ENCODE measurements at regions not wholly inside any gene's neighbourhood (a gene's known extent, or its start where the extent isn't known, plus 50 kb on each side); places are given as distances from the start of the nearest gene placed in this dataset.

DNA sequence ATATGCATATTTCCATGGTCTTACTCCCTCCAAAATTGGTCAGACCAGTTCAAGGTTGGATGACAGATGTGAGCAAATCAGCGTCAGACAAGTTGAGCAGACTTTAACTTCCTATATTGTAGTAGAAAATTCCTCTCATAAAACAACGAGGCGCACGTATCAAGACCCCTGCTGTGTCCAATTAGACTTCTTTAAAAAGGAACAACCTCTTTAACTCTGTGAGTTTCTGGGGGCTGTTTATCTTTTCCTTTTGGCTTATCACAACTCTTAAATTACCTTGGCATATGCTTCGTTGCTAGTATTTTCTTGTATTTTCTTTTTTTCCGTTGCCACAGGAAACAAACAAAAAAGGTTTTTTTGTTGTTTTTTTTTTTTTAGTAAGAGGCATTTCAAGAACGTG is 398.2 kb upstream of the WWC1 start:
- Histone ChIP-seq H3K4me3 (ENCODE audit: insufficient read depth, low read length) (no peak overlapping the region), H3K4me1 (ENCODE audit: insufficient read depth, low read length) (no peaks in the 10 kb centered on the region), H2AFZ (ENCODE audit: low read length) (no peak overlapping the region), H3K27ac (ENCODE audit: low read depth, low read length) (no peak overlapping the region), H3K9me3 (ENCODE audit: low read depth, low read length) (no peaks in the 10 kb centered on the region), H4K20me1 (ENCODE audit: insufficient read depth, low read length) (no peaks in the 10 kb centered on the region), H3K79me2 (ENCODE audit: insufficient read depth, low read length) (no peaks in the 10 kb centered on the region), H3K36me3 (ENCODE audit: insufficient read depth, low read length) (no peaks in the 10 kb centered on the region), H3K27me3 (ENCODE audit: insufficient read depth, low read length) (no peaks in the 10 kb centered on the region), H3K4me2 (ENCODE audit: insufficient read depth, low read length) (no peak overlapping the region)
- TF ChIP-seq, protein P1, sequence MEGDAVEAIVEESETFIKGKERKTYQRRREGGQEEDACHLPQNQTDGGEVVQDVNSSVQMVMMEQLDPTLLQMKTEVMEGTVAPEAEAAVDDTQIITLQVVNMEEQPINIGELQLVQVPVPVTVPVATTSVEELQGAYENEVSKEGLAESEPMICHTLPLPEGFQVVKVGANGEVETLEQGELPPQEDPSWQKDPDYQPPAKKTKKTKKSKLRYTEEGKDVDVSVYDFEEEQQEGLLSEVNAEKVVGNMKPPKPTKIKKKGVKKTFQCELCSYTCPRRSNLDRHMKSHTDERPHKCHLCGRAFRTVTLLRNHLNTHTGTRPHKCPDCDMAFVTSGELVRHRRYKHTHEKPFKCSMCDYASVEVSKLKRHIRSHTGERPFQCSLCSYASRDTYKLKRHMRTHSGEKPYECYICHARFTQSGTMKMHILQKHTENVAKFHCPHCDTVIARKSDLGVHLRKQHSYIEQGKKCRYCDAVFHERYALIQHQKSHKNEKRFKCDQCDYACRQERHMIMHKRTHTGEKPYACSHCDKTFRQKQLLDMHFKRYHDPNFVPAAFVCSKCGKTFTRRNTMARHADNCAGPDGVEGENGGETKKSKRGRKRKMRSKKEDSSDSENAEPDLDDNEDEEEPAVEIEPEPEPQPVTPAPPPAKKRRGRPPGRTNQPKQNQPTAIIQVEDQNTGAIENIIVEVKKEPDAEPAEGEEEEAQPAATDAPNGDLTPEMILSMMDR (IDR thresholded peaks at IDR 0.05; ENCODE audit: extremely low read depth, low read depth, low read length) = no peak
- peak; percentile 61 for DNase-seq (ENCODE audit: insufficient read length, low spot score, missing footprints)

DNA sequence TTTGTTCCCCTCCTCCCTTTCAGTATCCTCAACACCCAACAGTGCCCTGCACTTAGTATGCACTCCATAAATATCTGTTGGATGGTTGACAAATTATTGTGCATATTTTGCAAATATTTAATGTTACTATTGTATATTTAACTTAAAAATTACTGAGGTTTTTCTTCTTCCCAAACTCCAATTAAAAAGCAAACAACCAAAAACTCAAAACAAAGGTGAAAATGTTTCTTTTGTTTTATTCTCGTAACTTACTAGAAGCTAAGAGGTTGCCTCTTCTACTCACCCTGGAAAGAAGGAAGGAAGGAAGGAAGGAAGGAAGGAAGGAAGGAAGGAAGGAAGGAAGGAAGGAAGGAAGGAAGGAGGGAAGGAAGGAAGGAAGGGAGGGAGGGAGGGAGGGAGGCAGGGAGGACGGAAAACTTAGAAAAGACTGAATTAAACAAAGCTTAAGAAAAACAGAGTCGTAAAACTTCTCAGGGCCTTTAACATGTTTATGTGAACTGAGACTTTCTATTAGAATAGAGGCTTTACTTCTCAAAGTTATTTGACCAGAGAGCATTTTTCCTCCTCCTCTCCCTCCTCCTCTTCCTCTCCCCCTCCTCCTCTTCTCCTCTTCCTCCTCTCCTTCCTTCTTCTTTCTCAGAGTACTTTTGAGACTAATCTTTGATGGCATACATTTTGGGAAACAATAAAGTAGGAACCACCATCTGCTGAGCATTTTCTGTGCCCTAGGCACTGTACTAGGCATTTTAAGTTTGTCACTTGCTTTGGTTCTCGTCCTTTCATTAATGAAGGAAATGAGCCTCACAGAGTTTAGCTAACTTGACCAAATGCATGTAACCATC is 396.6 kb upstream of the WWC1 start:
- Histone ChIP-seq H4K20me1 (ENCODE audit: insufficient read depth, low read length) (no peaks in the 10 kb centered on the region), H3K79me2 (ENCODE audit: insufficient read depth, low read length) (no peaks in the 10 kb centered on the region), H3K4me2 (ENCODE audit: insufficient read depth, low read length) (no peak overlapping the region), H3K4me1 (ENCODE audit: insufficient read depth, low read length) (peaks cover 4% of the 10 kb centered on the region), H3K27me3 (ENCODE audit: insufficient read depth, low read length) (no peaks in the 10 kb centered on the region), H3K4me3 (ENCODE audit: insufficient read depth, low read length) (no peak overlapping the region), H3K27ac (ENCODE audit: low read depth, low read length) (no peak overlapping the region), H2AFZ (ENCODE audit: low read length) (no peak overlapping the region), H3K9me3 (ENCODE audit: low read depth, low read length) (no peaks in the 10 kb centered on the region), H3K36me3 (ENCODE audit: insufficient read depth, low read length) (no peaks in the 10 kb centered on the region)
- DNase-seq (ENCODE audit: insufficient read length, low spot score, missing footprints) = no peak
- TF ChIP-seq, protein P1 (IDR thresholded peaks at IDR 0.05; ENCODE audit: extremely low read depth, low read depth, low read length) = no peak

DNA sequence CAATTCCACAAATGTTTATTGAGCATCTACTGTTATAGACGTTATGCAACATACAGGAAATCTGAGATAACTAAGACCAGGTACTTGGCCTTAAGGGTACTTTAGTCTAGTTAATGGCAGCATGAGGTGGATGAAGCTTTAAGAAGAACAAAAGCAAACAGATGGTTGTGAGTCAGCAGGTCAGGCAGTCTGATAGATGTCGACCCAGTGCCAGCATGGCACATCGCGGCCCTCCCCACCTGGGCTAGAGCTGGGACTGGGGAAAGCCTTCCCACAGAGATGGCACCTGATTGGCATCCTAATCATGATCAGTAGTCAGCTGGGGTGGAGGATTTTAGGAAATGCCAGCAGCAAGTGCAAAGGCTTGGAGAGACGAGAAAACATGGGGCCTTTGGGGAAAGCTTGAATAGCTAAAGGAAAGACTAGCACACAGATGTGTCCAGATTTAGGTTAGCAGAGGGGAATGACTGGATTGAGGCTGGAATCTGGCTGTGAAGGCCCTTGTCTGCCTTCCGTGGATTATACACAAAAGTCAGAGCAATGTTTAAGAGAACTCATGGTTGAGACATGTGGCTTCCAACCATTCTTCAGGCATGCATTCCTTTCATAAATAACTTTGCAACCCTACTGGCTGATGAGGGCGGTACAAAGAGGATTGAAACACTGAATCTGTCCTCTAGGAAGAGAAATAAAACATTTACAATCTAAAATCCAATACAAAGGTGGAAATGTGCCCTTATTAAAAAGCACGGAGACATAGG is 395.4 kb upstream of the WWC1 start:
- no peaks in the 10 kb centered on the region for H3K79me2 ChIP-seq (ENCODE audit: insufficient read depth, low read length)
- no peak overlapping the region for H3K4me3 ChIP-seq (ENCODE audit: insufficient read depth, low read length)
- DNase-seq (ENCODE audit: insufficient read length, low spot score, missing footprints) = no peak
- no peak overlapping the region for H3K4me2 ChIP-seq (ENCODE audit: insufficient read depth, low read length)
- H3K9me3 ChIP-seq (ENCODE audit: low read depth, low read length) = no peaks in the 10 kb centered on the region
- H4K20me1 ChIP-seq (ENCODE audit: insufficient read depth, low read length) = no peaks in the 10 kb centered on the region
- no peak overlapping the region for H2AFZ ChIP-seq (ENCODE audit: low read length)
- peaks cover 4% of the 10 kb centered on the region for H3K4me1 ChIP-seq (ENCODE audit: insufficient read depth, low read length)
- H3K36me3 ChIP-seq (ENCODE audit: insufficient read depth, low read length) = no peaks in the 10 kb centered on the region
- no peaks in the 10 kb centered on the region for H3K27me3 ChIP-seq (ENCODE audit: insufficient read depth, low read length)
- TF ChIP-seq, protein P1 (IDR thresholded peaks at IDR 0.05; ENCODE audit: extremely low read depth, low read depth, low read length) = no peak
- no peak overlapping the region for H3K27ac ChIP-seq (ENCODE audit: low read depth, low read length)

DNA sequence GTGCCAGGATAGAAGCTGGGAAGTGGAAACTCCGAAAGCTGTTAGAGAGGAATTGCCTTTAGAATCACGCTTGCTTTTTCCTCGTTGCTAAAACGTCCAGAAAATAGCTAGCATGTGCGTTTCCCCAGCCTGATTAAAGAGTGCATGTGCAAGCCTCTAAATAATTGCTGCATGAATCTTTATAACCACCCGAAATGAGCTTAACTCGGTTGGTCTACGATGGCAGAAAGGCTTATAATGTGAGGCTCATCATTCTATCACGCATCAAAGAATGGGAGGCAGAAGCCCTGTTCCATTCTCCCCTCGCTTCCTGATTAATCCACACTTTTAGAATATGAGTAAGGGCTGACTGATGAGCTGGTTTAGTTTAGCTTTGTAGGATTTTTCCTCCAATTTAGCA is 394.6 kb upstream of the WWC1 start:
- no peak overlapping the region for H3K4me2 ChIP-seq (ENCODE audit: insufficient read depth, low read length)
- H3K4me1 ChIP-seq (ENCODE audit: insufficient read depth, low read length) = peaks cover 4% of the 10 kb centered on the region
- no peaks in the 10 kb centered on the region for H3K36me3 ChIP-seq (ENCODE audit: insufficient read depth, low read length)
- no peaks in the 10 kb centered on the region for H3K27me3 ChIP-seq (ENCODE audit: insufficient read depth, low read length)
- no peak overlapping the region for H2AFZ ChIP-seq (ENCODE audit: low read length)
- H3K9me3 ChIP-seq (ENCODE audit: low read depth, low read length) = no peaks in the 10 kb centered on the region
- DNase-seq (ENCODE audit: insufficient read length, low spot score, missing footprints) = no peak
- TF ChIP-seq, protein P1 (IDR thresholded peaks at IDR 0.05; ENCODE audit: extremely low read depth, low read depth, low read length) = no peak
- no peaks in the 10 kb centered on the region for H3K79me2 ChIP-seq (ENCODE audit: insufficient read depth, low read length)
- H4K20me1 ChIP-seq (ENCODE audit: insufficient read depth, low read length) = no peaks in the 10 kb centered on the region
- H3K27ac ChIP-seq (ENCODE audit: low read depth, low read length) = no peak overlapping the region
- no peak overlapping the region for H3K4me3 ChIP-seq (ENCODE audit: insufficient read depth, low read length)
